GM19239 (cell line): ENCODE measurements at regions not wholly inside any gene's neighbourhood (a gene's known extent, or its start where the extent isn't known, plus 50 kb on each side); places are given as distances from the start of the nearest gene placed in this dataset.

ENCODE experiments used
- DNase-seq: peaks from one replicate; pipeline ENCODE4 v3.0.0; 2011; ENCODE audit warnings: low spot score; ENCODE audit not compliant: insufficient read length
- FAIRE-seq: peaks from 2 replicates; lab custom pipeline; 2011; peaks lifted over from hg19 to GRCh38; lab: Jason Lieb, UNC

DNA sequence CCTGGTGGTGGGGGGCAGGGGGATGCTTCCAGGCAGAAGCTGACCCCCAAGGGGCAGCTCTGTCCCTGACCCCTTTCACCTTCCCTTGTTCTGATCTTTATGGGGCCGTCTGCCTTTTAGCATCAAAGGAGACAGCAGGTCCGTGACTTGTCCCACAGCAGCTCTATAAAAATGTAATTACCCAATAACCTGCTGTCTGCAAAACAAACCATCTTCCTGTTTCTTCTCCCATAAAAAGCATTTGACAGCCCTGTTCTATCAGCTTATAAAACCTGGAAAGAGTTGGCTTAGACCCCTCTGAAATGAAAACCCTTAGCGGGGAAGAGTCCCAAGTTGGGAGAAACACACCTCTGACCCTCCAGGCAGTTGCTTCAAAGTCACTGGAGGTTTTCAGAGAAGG, 416.9 kb downstream of the MED13L start:
- DNase-seq (no peak), FAIRE-seq (no peak)

DNA sequence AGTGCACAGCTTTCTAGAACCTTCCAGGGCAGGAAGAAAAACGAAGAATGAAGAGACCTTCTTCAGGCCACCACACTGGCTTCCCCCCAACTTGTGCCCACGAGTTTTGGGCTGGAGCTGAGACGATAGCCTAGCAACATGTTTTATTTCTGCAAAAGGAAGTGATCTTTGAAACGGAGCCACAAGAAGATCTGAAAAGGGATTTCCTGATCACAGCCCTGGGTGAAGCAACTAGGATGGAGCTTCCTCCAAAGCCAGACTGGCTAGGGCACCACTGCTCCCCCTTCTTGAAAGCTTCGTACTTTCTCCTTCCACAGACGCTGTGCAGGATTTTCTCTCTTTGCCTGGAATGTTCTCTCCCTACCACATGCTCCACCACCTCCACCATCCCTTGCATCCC, 418.3 kb downstream of the MED13L start:
- FAIRE-seq (no peak), DNase-seq (no peak)

DNA sequence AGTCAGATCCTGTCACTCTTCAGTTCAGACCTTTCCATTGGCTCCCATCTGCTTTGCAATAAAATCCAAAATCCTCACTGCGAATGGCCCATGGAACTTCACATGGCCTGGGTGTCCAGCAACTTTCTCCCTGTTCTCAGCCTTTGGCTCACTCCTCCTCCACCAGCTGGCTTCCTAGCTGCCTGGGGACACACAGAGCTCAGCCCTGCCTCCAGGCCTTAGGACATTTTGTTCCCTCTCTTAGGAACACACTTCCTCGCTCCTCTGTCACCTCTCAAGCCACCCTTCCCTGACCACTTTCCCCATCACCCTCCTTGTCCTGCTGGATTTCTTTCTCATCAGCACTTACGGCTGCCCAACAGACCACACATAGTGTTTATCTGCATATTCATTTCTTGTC, 419.6 kb downstream of the MED13L start:
- DNase-seq (no peak), FAIRE-seq (no peak)

DNA sequence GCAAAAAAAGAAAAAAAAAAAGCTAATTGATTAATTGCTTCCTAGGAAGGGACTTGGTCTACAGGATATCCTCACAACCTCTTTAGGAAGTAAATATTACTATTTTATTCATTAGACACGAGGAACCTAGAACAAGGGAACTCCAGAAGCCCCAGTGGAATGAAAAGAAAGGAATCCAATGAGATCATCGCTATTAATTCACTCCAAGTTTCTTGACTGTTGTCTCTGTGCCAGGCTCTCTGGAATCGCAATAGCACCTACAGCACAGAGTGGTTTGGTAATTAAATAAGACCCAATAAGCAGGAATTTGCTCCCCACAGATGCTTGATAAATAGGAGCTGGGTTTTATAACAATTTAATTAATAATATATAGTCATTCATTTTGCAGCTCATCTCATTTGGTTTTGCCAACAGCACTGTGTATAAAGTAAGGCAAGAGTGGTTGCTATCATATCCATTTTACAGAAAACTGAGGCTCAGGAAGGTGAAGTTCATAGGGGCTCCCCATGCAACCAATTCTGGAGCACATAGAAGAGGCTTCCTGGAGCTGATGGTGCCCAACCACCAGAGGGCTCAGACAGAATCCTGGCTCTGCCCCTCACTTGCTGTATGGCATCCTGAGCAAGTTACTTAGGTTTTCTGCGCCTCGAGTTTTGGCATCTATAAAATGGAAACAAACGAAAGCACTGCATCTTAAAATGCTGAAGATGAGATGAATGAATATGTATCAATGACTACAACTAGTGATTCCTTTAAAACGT, 420.2 kb downstream of the MED13L start:
- no peak for DNase-seq
- FAIRE-seq = no peak

DNA sequence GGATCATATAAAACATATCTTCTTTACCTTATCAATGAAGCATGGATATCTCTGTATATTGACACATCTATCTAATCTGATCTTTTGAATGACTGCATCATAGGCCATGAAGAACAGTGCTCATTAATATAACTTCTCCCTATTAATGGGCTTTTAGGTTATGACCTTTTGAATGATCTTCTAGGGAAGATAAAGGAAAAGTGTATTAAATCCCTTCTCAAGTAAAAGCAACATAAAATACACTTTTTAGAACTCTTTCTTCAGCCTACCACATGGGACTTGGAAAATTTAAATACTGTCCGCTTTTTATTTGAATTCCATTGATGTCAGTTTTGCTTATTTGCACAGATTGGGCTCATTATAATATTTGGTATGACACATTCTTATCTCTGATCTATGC, 425.4 kb downstream of the MED13L start:
- DNase-seq = no peak
- FAIRE-seq = no peak

DNA sequence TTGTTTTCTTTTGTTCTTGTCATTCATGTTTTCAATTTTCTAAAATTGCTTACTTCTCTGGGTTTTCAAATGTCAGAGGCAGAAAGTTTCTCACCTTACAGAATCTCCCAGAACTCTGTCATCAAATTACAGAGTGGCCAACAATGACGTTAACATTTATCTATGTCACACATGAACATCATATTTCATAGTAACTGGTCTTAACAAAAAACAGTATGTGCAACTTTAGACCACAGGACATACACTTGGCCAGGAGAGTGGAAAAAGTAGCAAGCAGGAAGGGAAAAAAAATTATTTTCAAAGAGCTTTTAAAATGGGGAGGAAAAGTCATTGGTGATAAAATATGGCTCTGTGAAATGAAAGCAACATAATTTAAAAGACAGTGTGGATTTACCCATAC, 426.5 kb downstream of the MED13L start:
- DNase-seq = no peak
- no peak for FAIRE-seq

DNA sequence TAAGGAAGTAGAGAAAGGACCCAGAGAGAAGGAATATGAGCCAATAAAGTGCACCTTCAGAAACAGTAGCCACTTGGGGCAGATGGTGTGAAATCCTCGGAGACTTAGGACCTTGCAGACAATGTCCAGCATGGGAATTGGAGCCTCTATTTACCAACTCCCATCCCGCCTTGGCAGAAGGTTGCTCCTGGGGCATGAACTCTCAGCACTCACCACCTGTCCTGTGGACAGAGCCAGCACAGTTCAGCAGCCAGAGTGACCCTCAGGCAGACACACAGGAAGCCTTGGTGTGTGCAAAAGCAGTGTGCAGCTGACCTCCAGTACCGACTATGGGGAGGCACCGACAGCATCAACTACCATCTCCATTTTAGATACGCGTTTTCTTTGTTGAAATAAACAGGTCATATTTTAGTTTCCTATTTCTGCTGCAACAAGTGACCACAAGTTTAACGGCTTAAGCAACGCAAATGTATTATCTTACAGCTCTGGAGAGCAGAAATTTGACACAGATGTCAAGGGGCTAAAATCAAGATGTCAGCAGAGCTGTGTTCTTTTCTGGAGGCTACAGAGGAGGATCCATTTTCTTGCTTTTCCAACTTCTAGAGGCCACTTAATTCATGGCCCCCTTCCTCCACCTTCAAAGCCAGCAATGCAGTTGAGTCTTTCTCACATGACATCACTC, 428.1 kb downstream of the MED13L start:
- FAIRE-seq = no peak
- no peak for DNase-seq

DNA sequence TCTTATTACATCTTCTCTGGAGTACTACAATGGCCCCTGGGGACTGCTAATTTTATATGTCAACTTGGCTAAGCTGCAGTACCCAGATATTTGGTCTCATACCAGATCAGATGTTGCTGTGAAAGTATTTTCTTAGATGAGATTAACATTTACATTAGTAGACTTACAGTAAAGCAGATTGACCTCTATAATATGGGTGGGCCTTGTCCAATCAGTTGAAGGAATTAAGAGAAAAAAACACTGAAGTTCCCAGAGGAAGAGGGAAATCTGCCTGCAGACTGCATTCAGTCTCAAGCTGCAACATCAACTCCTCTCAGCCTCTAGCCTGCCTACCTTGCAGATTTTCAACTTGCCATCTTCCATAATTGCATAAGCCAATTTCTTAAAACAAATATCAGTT, 430.1 kb downstream of the MED13L start:
- FAIRE-seq = no peak
- no peak for DNase-seq

DNA sequence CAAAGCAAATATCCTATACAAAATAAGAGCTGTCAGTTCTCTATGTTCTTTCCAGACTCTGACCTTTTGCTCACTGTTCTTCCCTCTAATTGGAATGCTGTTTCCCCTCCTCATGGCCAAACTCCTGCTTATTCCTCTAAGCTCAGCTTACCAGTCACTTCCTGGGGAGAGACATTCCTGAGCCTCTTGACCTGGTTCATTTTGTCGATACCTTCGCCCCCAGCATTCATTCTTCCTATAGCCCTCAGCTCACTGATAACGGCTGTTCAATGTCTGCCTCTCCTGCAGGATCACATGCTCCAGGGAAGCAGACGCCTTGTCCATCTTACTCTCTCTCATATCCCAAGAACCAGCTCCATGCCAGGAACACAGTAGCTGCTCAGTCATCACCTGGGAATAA, 431.0 kb downstream of the MED13L start:
- DNase-seq (no peak), FAIRE-seq (no peak)

DNA sequence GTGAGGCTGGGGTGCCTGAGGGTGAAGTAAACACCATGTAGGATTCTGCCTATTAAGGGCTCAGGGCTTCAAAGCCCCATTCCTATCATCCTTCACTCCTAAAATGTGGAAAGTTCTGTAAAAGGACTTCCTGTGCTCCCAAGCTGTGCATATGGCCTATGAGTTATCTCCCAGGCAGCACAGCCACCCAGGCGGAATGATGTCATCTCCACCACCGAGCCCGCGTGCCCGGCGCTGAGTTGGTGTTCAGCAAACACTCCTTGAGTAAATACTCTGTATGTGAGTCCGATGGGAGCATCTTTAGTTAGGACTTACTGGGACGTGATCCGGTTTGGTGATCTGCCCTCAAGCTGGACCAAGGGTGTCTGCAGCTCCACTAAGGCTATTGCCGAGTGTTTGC, 437.3 kb downstream of the MED13L start:
- no peak for DNase-seq
- FAIRE-seq = no peak

DNA sequence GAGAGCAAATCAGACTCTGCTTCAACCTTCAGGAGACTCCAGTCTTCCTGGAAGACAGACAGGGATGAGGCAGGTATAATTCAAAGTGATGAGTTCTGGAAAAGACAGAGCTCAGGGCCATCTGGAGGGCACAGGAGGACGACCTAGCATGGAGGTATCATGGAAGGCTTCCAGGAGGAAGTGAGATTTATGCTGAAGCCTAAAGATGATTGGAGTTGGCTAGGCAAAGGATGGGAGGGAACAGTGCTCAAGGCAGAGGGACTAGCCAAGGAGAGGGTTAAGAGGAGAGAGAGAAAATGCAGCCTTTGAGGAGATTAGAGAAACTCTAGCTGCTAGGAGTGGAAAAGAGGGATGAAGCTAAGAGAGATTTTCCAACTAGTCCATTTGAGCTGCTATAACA, 438.5 kb downstream of the MED13L start:
- FAIRE-seq (no peak), DNase-seq (no peak)

DNA sequence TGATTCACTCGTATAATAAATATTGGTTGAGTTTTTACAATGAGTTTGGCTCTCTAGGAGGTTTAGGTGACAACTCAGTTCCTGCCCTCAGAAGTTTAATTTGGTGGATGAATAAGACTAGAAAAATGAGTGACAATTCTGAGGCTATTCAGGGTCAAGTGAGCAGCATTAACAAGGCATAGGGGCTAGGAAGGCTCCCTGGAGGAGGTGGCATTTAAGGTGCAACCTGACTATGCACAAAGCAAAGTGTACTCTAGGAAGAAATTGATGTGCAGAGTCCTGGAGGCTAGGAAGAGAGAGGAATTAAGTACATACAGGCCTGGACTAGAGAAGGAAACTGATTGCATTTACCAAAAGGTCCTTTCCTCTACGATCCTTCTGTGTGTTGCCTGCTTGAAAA, 440.3 kb downstream of the MED13L start:
- no peak for FAIRE-seq
- DNase-seq = no peak

DNA sequence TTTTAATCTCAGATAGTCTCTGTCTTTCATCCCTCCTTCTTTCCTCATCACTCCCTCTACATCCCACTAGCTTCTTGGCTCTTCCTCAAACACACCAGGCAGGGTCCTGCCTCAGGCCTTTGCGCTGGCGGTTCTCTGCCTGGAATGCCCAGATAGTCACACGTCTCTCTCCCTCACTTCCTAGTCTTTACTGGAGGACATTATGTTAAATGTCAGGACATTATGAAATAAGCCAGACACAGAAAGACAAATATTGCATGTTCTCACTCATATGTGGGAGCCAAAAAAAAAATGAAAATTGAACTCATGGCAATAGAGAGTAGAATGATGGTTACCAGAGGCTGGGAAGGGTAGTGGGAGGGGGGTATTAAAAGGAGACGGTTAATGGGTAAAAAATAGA, 442.0 kb downstream of the MED13L start:
- FAIRE-seq (no peak), DNase-seq (no peak)

DNA sequence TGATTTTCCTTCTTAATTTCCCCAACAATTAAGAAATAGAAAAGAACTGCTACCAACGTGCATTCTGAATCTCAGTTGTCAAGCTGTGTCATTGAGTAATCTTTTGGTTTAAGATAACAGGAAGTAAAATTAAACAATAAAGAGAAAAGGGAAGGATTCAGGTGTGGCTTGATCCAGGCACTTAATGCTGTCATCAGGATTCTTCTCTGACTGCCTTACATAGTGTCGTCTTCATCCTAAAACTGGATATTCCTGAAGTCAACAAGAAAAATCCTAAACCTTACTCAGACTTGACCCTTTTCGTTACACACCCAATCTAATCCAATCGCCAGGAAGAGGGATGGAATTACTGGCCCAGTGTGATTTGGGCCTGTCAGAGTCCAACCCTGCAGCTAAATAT, 443.8 kb downstream of the MED13L start:
- no peak for DNase-seq
- FAIRE-seq = no peak

DNA sequence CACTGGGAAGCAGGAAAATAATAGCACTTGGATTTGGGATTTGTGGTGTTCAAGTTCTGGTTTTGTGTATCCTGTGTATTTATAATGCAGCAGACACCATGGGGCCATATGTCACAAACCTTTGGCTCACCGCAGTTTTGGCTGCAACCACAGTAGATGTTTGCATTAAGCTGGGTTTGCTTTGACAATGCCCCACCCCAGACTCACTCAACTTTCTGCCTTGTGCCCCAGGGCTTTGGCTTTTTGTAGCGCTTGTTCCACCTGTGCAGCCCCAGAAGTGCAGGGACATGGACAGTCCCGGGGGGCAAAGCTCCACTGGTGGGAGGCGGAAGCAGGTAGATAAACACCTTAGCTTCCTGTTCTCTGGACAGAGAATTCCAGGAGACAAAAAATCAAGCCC, 446.9 kb downstream of the MED13L start:
- FAIRE-seq (no peak), DNase-seq (no peak)

DNA sequence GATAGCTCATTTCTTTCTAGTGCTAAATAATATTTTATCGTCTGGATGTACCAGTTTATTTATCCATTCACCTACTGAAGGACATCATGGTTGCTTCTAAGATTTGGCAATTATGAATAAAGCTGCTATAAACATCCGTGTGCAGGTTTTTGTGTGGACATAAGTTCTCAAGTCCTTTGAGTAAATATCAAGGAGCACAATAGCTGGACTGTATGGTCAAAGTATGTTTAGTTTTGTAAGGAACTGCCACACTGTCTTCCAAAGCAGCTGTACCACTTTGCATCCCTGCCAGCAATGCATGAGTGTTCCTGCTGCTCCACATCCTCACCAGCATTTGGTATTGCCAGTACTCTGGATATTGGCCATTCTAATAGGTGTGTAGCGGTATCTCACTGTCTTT, 447.4 kb downstream of the MED13L start:
- FAIRE-seq (no peak), DNase-seq (no peak)

DNA sequence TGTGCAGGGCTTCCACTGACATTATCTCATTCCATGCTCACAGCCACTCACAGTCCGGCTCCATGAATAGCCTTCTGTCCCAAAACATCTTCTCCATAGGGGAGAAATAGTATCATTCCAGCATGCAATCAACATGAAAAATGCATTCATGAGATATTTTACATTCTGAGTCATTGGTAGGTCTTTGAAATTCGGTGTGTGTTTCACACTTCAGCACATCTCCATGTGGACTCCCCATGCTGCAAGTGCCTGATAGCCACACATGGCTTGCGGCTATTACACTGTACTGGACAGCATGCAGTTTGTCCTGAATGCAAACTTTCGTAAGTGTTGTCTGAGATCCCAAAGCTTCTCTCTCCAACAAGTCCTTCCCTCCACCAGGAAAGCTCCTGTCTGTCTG, 449.3 kb downstream of the MED13L start:
- no peak for DNase-seq
- FAIRE-seq = no peak

DNA sequence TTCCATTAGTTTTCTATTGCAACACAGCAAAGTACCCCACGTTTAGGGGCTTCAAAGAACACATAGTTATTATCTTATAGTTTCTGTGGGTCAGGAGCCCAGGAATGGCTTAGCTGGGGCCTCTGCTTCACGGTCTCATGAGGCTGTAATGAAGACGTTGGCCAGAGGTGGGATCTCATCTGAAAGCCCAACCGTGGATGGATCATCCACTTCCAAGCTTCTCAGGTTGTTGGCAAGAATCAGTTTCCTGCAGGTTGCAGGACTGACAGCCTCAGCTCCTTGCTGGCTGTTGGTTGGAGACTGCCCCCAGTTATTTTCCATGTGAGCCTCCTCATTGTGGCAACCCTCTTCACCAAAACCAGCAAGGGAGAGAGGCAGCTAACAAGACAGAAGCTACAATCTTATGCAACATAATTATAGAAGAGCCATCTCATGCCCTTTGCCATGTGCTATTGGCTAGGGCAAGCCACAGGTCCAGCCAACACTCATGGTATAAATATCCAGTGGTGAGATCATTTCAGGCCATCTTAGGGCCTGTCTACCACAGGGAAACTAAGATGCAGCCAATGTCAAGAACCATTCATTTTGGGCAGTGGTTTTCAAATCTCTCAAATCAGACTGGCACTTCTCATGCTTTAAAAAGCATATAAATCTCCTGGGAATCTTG, 452.4 kb downstream of the MED13L start:
- DNase-seq (no peak), FAIRE-seq (no peak)

DNA sequence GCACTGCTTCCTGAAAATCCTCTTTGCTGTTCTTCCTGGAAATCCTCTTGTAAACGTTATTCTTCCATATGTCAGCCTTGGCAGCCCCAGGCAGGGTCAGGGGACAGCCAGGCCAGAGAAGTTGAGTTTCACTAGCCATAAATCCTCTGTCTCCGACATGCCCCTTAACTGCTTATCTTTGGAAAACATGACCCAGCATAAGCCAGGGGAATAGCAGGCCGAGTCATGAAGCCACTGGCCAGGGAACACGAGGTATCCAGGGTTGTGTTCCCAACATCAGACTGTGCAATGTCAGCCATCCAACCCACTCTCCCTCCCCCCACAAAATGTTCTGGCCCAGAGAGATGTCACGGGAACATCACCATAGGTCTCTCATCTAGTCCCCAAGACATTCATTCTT, 453.9 kb downstream of the MED13L start:
- no peak for DNase-seq
- no peak for FAIRE-seq

DNA sequence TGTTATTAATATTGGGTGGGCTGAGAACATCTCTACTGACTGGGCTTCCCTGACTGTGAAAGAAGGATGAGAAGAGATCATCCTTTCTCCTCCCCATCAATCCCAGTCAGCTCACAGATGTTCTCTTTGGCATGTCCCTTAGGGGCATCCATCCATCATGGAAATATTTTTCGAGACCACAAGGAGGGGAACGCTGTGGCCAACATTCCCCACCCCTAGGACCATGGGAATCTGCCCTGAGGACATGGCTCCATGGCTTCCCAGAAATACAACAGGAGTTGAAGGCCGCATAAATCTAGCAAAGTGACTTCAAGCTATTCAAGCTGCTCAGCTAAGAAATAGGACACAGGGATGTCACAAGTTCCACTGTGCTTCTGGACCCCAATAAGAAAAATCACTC, 456.8 kb downstream of the MED13L start:
- FAIRE-seq (no peak), DNase-seq (no peak)

DNA sequence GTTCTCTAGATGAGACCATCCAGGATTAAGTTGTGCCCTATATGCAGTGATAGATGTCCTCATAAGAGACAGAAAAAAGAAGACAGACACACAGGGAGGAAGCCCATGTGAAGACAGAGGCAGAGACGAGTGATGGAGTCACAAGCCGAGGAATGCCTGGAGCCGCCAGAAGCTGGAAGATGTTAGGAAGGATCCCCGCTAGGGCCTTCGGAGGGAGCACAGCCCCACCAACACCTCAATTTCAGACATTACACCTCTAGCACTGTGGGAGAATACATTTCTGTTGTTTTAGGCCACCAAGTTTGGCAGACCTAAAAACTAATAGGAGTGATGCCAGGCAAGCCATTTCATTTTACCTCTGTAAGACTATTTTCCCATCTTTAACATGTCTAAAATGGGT, 458.5 kb downstream of the MED13L start:
- DNase-seq = no peak
- FAIRE-seq = no peak

DNA sequence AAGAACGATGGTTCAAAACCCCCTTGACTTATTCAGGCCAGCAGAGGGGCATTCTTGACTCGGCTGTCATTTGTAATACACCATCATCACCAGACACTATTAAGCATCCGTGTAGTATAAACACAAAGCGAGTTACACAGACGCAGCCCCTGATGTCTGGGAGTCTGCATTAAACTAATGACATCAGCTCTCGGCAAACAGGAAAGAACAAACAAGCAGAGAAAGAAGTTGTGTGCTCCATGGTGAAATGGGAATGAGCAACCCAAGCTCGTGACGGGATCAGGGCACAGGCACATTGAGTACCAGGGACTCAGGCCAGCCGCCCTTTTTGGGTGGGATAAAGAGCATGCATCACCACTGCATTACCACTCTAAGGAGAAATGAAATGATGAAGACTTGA, 460.1 kb downstream of the MED13L start:
- FAIRE-seq = no peak
- no peak for DNase-seq
